Endometrium (tissue), 2 donors: ENCODE measurements at regions not wholly inside any gene's neighbourhood (a gene's known extent, or its start where the extent isn't known, plus 50 kb on each side); places are given as distances from the start of the nearest gene placed in this dataset.
"Not testable (repeated sequence)": the region's sequence is repeated elsewhere in the genome, so short reads cannot be mapped to it uniquely, and the experiment has no call there.

Source experiments
- FAIRE-seq: peaks from 2 replicates; lab custom pipeline; 2012; peaks lifted over from hg19 to GRCh38; lab: Jason Lieb, UNC
- donor health status: control.
- donor health status: control.

DNA sequence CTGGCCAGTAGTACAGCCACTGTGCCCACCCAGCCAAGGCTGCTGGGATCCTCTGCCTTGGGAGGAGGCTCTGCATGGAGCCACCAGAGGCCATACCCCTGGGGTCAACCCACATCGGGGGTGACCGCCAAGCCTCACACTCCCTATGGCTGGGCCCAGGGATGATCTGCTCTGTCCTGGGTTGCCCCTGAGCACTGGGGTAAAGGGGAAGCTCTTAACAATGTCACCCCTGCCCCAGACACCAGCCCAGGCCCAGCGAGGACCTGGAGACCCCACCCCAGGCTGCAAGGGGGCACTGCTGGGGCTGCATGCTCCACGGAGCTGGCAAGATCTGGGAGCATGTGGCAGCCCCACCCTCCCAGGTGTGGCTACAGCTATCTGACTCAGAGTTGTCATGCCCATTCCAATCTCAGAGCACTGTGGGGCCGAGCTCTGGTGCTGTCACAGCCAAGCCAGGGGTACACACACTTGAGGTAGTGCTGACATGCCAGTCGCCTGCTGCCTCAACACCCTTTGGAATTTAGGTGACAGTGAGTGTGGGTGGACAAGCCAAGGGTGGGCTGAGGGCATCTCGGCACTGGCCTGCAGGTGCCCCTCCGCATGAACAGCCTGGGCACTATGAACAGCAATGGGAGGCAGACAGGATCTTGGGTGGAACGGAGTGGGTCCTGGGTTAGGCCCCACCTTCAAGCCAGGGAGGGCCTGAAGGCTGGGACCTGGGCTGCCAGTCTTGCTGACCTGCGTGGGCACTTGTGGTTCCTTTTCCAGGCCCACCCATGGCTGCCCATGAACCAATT is 427.7 kb downstream of the LRRIQ3 start:
- FAIRE-seq, result no peak

DNA sequence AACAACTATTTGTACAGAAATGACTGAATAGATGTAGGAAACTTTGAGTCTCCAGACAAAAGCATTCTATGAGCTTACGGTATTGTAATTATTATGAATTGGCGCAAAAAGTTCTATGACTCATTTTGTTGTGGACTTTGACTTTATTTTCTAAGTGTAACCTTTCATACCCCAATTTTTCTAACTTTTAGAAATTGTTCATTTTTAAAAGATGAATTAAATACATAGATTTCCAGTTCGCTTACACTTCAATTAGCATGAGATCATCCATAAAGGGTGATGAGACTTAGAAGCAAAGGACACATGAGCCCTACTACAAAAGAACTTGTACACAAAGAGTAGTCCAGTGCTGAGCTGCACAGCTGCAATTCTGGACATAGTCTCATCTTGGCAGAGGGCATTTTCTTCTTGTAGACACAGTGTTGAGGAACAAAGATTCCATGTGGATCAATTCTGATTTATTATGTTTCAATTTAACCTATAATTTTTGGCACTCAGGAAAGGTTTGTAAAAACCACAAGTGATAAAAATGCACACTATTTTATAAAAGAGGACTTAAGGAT is 431.1 kb downstream of the LRRIQ3 start:
- FAIRE-seq, result no peak

DNA sequence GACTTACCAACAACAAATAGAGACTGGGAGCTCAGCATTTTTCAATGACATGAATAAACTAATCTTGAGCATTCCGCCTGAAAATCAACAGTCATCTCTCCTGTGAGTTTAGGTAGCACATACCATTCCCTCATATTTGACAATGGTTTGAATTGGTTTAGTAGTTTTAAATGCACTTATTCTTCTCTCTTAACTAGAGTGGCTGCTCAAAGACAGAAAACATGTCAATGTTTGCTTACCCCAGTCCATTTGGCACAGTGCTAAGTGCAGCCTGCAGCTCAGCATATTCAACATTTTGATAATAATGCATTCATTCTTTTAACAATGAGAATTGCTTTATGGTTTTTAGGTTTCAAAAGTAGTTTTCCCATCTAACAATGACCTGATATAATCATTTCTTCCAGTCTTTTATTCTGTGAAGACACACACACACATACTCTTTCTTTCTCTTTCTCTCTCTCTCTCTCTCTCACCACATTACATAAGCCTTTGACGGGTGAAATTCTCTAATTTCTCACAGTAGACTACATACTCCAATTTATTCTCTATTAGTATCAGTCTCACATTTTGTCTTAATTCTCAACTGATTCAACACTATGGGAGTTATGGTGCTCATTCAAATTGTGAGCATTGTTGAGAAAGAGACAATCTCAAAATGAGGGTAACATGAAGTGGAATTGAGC is 432.3 kb downstream of the LRRIQ3 start:
- FAIRE-seq, result no peak

DNA sequence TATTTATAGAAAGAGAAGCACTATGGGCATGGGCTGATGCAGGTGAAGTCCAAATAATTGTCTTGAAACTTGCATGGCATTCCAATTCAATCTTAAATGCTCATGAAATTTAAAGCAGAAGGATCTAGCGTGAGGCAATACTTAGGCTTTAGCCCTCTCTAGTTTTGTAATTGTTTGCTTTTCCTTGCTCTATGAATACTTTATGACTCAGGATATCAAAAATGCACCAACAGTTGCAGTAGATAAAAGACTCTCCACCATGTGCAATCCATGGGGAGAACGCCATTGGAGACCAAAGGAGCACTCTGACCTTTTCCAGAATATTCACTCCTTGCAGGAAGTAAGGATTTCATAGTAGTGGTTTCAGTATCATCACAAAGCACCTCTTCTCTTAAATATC is 436.4 kb downstream of the LRRIQ3 start:
- no peak for FAIRE-seq

DNA sequence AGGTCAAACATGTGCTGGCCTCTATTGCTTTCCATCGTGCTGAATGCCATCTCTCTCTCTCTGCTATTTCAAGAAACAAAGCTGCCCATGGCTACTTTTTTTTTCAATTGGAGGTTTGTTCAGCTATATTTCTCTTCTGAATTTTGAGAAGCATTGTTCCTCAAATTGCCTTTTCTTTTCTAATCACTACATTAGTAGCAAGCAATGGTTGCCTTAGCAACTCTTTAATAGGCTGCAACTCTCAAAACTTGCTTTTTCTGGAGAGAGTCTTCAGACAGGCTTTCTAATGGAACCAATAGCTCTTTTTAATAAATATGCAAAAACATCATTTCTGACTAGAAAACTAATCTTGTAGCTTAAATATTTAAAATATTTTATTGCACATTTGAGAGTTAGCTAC is 439.0 kb downstream of the LRRIQ3 start:
- FAIRE-seq, result no peak

DNA sequence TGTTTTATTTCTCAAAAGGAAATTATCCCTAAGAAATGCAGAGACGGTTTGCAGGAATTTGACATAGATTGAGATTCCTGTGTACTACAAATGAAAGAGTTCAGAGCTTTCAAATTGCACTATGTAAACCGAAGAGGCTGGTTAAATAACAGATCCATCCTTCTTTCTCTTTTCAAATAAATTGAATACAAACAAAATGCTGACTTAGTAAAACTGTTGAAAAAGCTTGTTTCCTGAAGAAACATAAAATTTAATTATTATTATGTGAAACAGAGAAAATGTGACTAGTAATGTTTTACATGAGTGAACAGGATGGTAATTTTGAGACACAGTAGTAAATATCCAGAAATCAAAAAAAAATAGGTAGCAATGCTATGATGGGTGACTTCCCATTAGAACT is 441.2 kb downstream of the LRRIQ3 start:
- FAIRE-seq, result no peak

DNA sequence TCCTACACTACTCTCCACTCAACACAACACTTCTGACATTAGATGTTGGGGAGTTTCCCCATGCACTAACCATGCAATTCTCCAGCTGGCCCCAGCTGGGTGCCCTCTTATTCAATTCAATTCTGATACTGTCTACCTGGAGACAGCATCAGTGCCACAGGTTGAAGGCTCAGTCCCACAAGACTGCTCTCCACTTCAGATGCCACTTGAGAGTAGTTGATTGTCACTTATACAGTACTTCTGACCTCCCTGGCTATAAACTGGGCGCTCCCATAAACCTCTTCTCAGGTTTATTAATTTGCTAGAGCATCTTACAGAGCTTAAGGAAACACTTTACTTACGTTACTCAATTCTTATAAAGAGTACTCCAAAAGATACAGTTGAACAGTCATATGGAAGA is 442.3 kb downstream of the LRRIQ3 start:
- FAIRE-seq, result no peak

DNA sequence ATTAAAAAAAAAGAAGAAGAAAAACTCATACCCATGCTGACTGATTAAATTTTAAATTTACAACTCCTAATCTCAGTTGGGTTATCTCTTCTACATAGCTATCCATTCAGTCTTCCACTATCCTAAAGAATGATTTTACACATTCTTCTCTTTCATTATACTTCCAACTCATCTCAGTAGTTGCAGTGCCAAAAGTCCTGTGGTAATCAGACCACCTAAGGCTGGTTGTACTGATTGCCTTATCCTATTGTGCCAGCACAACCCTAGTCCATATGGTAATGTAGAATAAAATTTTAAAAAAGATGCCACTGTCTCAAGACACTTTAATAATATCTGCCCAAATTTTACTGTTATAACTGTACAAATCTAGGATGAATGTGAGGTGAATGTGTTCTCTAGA is 448.0 kb downstream of the LRRIQ3 start:
- no peak for FAIRE-seq

DNA sequence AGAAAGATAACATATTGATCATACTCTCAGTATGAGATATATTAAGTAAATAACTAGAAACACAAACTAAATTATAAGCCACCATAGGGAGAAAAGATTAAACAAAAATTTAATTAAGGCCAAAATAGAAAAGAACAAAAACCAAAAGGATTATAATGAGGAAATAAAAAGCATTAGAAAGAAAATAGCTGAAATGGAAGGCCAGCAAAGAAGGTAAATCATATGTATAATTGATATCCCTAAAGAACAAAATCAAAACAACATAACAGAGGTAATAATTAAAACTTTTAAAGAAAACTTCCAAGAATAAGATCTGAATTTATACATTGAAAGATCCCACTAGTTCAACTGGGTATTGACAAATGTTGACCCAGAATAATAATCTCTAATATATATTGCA is 453.0 kb downstream of the LRRIQ3 start:
- FAIRE-seq, result no peak

DNA sequence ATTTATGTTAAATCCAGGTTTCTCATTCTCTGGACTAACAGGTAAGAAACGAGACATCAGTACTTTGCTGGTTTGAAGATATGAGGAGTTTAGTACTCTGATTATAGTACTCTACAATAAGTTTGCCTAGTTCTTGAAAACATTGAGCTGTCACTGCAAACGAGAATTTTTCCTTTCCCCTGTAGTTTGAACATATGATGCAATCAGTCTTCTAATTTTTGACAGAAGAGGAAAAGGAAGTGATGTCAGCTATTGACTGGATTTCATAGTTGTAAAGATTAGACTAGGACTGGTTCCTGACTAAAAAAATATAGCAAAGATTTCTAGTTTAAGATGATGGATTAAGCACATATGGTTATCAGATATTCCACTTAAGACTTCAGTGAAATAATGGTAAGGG is 461.9 kb downstream of the LRRIQ3 start:
- no peak for FAIRE-seq

DNA sequence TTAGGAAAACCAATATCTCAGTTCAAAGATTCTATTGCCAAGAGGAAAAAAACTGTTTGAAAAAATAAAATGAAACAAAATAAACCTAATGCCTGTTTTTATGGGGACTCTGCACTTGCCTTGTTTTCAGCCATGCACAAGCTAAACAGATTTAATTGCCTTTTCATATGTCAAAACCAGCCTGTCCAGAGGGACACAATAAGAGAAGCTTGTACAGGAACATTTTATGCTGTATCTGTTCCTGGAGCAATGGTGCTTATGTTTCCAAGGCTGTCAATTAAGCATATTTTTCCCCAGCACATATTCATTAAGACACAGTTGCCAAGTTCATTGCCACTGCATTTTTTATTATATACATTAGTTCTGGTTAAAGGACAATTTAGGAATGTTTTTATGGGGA is 470.9 kb downstream of the LRRIQ3 start:
- FAIRE-seq, result no peak

DNA sequence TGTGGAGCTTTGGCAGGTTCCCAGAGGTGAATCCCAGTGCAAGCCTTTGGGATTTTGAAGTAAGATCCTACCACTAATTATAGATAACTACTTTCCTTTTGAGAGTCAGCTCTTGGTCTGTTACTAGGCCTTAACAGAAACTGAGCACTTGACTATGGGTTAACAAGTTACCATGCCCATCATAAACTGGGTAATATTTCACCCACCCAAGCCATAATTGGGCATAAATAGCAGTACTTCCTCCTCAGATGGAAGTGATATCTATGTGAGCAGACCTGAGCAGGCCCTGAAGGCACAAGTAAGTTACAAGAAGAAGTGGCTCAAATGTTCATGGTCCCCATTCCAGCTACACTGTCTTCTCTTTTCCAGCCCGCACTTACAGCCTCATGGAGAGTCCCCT is 475.9 kb downstream of the LRRIQ3 start:
- no peak for FAIRE-seq

DNA sequence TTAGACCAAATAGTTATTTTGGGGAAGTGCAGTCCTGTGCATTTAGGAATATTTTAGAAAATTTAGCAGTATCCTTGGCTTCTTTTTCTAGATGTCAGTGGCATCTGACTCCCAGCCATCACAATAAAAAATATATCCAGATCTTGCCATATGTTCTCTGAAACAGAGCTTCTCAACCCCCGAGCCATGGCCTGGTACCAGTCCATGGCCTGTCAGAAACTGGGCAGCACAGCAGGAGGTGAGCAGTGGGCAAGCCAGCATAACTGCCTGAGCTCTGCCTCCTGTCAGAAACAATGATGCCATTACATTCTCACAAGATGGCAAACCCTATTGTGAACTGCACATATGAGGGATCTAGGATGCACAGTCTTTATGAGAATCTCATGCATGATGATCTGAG is 480.0 kb downstream of the LRRIQ3 start:
- FAIRE-seq, result no peak

DNA sequence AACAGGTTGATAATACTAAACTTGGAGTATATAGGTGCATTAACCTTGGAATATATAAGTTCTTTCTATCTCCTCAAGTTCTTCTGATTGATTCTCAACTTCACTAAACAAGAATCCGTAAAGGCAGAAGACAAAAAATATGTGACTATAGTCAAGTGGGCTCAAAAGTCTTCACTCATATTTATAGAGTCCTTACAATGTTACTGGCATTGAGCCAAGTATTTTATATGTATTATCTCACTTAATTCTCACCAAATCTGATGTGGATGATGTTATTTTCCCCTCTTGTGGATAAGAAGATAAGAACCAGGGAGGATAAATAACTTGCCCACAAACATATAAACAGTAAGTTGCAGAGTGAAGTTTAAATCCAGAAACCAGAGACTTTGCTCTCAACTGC is 486.9 kb downstream of the LRRIQ3 start:
- no peak for FAIRE-seq

DNA sequence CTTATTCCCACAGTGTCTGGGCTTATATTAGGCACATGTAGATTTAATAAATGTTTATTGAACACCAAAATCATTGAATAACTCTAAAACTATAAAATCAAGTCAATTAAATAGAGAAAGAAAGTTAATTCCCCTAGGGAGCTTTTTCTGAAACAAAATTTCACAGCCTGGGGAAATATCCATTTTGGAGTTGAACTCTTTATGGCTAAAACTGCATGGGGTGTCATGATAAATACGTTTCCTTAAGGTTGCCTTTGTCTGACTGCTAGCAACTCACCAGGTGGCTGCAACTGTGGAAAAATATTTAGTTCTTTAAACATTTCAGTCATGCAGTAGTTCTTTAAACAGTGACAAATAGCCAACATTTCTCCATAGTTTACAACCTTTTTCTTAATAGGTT is 496.1 kb downstream of the LRRIQ3 start:
- FAIRE-seq, result no peak

DNA sequence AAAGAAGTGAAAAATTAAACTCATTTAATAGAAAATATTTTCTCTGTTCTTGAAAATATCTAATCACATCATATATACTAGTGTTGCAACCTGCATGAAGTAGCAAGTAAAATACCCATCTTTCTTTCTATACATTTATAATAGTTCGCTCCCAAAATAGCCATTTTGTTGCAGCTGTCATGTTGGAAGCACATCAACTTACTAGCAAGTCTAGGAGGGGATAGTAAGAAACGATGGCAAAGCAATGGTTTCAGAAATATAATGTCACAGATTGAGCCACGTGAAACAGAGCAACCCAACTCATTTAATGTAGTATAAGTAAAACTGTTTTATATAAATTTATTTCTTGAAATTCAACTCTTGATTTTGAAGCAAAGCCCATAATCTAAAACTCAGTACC is 521.8 kb downstream of the LRRIQ3 start:
- FAIRE-seq, result no peak

DNA sequence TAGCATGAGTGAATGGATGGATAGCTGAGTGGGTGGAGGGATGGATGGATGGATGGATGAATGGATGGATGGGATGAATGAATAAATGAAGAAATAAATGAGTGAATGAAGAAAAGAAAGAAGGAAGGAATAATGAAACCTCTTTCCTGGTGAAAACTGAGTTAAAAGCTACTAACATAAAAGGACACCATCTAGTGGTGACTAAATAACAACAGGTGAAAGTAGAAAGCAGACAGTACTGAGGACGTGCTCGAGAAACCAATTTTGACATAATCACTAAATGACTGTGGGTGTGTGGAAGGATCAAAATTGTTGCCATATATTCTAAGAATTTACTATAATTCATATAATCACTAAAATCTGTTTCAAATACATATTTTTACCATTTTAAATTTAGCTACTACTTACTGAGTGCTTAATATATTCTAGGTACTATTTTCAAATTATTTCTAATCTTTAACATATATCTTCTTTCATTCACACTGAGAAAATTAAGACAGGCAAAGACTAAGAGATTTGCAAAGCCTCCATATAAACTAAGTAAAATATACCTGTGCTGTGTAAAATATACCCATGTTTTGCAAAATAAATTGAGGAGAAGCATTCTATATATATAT is 522.9 kb downstream of the LRRIQ3 start:
- peak; percentile 41 for FAIRE-seq

DNA sequence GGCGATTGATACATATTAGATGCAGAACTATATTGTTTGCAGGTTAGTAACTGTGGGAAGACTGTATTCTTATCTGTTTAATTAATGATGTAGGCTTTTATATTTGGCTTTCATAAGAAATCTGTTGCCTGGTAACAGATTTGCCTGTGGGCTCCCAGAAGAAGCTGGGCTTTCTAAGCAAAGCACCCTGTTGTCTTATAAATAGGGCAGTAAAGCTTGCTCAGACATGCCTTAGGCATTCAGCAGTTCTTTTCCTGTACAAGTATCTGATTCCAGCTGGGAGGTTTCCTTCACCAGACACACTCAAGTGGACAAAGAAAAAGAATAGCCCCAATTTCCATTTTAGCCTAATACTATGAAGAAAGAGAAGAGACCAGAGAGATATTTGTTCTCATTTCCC is 524.0 kb downstream of the LRRIQ3 start:
- FAIRE-seq, result no peak

DNA sequence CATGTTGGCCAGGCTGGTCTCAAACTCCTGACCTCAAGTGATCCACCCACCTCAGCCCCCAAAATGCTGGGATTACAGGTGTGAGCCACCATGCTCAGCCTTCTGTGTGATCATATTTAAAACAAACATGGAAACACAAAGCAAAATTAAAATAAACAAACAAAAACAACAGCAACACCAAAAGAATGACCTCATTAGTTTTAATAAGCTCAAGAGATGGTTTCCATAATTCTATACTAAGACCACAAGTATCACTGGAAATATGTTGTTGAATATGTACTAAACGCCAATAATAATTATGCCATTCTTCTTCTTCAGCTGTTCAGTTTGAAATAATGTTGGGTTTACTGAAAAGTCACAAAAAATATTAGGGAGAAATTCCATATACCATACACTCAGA is 526.4 kb downstream of the LRRIQ3 start:
- no peak for FAIRE-seq

DNA sequence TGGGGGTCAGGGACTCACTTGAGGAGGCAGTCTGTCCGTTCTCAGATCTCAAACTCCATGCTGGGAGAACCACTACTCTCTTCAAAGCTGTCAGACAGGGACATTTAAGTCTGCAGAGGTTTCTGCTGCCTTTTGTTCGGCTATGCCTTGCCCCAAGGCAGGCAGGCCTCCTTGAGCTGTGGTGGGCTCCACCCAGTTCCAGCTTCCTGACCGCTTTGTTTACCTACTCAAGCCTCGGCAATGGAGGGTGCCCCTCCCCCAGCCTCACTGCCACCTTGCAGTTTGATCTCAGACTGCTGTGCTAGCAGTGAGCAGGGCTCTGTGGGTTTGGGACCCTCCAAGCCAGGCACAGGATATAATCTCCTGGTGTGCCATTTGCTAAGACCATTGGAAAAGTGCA is 530.0 kb downstream of the LRRIQ3 start:
- not testable (repeated sequence) for FAIRE-seq

DNA sequence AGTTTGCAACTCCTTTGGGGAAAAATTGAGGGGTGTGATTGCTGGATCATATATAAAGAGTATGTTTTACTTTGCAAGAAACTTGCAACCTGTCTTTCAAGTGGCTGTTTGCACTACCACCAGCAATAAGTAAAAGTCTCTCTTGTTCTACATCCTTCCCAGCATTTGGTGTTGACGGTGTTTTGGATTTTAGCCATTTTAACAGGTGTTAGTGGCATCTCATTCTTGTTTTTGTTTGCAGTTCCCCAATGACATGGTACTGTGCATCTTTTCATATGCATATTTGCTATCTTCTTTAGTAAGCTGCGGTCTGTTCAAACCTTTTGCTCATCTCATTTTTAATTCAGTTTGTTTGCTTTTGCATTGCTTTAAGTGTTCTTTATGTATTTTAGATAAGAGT is 535.5 kb downstream of the LRRIQ3 start:
- no peak for FAIRE-seq

DNA sequence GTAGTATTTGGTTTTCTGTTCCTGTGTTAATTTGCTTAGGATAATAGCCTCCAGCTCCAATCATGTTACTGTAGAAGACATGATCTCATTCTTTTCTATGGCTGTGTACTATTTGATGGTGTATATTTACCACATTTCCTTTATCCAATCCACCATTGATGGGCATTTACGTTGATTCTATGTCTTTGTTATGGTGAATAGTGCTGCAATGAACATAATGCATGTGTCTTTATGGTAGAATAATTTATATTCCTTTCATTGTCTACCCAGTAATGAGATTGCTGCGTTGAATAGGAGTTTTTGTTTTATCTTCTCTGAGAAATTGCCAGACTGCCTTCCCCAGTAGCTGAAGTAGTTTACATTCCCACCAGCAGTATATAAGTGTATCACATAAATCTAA is 538.8 kb downstream of the LRRIQ3 start:
- FAIRE-seq, result no peak

DNA sequence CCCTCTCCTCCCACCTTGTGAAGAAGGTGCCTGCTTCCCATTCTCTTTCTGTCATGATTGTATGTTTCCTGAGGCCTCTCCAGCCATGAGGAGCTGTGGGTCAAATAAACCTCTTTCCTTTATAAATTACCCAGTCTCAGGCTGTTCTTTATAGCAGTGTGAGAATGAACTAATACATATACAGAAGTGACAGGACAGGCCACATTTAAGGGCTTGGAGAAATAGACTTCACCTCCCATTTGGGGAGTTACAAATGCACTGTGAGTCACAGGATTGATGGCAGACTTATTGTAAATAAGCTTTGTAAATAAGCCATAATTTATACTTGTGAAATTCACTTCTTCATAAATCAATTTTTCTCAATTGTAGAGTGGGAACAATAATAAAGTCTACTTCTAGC is 543.3 kb downstream of the LRRIQ3 start:
- FAIRE-seq, result no peak
